CD14-positive monocyte (primary cell): ENCODE measurements at regions not wholly inside any gene's neighbourhood (a gene's known extent, or its start where the extent isn't known, plus 50 kb on each side); places are given as distances from the start of the nearest gene placed in this dataset.

ENCODE experiments used
- DNase-seq, 3 donors: peaks; one replicate each; pipeline ENCODE4 v3.0.0-alpha.2; 2011 to 2022
- H2AFZ ChIP-seq: 2 replicates; pipeline ENCODE4 v1.6.0; 2012; ENCODE audit warnings: mild to moderate bottlenecking, low read depth, low read length, inconsistent platforms; ENCODE audit not compliant: insufficient read depth, poor library complexity, severe bottlenecking
- H3K27ac ChIP-seq, 2 donors: 1 replicate in 1 of 2; 2 replicates in 1 of 2; pipeline ENCODE4 v1.5.1; 2012 to 2013; ENCODE audit warnings: low read length in 2 of 2, control low read depth in 1 of 2, inconsistent platforms in 1 of 2, low read depth in 1 of 2, mild to moderate bottlenecking in 1 of 2
- H3K27me3 ChIP-seq, 2 donors: one replicate each; pipeline versions ENCODE4 v1.6.0 to v1.6.1; 2011 to 2013; ENCODE audit warnings: low read length in 2 of 2; ENCODE audit not compliant: control insufficient read depth in 2 of 2, insufficient read depth in 2 of 2
- H3K36me3 ChIP-seq, 2 donors: replicated peaks in 1 of 2; 1 replicate in 1 of 2; 2 replicates in 1 of 2; pipeline versions ENCODE4 v1.5.1 to v1.6.1; 2012 to 2013; ENCODE audit warnings: low read length in 2 of 2, control low read depth in 1 of 2, inconsistent platforms in 1 of 2, mild to moderate bottlenecking in 1 of 2; ENCODE audit not compliant: insufficient read depth in 2 of 2, control insufficient read depth in 1 of 2
- H3K4me1 ChIP-seq, 2 donors: 1 replicate in 1 of 2; 2 replicates in 1 of 2; pipeline versions ENCODE4 v1.5.1 to v1.6.1; 2012 to 2013; ENCODE audit warnings: low read length in 2 of 2, control low read depth in 1 of 2, inconsistent platforms in 1 of 2, mild to moderate bottlenecking in 1 of 2, moderate library complexity in 1 of 2; ENCODE audit not compliant: insufficient read depth in 2 of 2, control insufficient read depth in 1 of 2
- H3K4me2 ChIP-seq: replicated peaks from 2 replicates; pipeline ENCODE3; 2012; ENCODE audit warnings: low read length, moderate library complexity, mild to moderate bottlenecking; ENCODE audit not compliant: poor library complexity, severe bottlenecking; ENCODE audit errors: extremely low read depth
- H3K4me3 ChIP-seq, 3 experiments: fragments of 200-600 bp in 1 of 3; sonication (generic) in 1 of 3; replicated peaks in 1 of 3; 1 replicate in 2 of 3; 2 replicates in 1 of 3; pipeline ENCODE4 v1.5.1; 2011 to 2013; ENCODE audit warnings: low read length in 3 of 3, mild to moderate bottlenecking in 3 of 3, control low read depth in 2 of 3, low read depth in 2 of 3, inconsistent platforms in 1 of 3, moderate library complexity in 1 of 3
- H3K79me2 ChIP-seq: 2 replicates; pipeline ENCODE4 v1.6.0; 2012; ENCODE audit warnings: mild to moderate bottlenecking, control low read depth, inconsistent platforms, low read length, moderate library complexity; ENCODE audit not compliant: insufficient read depth
- H3K9ac ChIP-seq: 2 replicates; pipeline ENCODE4 v1.6.0; 2017; ENCODE audit warnings: low read length, mild to moderate bottlenecking; ENCODE audit not compliant: insufficient read depth, poor library complexity, severe bottlenecking
- H3K9me3 ChIP-seq, 2 donors: replicated peaks in 1 of 2; 1 replicate in 1 of 2; 2 replicates in 1 of 2; pipeline versions ENCODE4 v1.5.1 to v1.6.1; 2012 to 2013; ENCODE audit warnings: low read length in 2 of 2, control low read depth in 1 of 2; ENCODE audit not compliant: control insufficient read depth in 1 of 2, insufficient read depth in 1 of 2
- H4K20me1 ChIP-seq: 2 replicates; pipeline ENCODE4 v1.6.0; 2012; ENCODE audit warnings: mild to moderate bottlenecking, low read length, control low read depth, moderate library complexity; ENCODE audit not compliant: insufficient read depth
- H3K27ac Mint-ChIP-seq, 7 donors: one replicate each; pipeline ENCODE4 v1.8.0; 2020; ENCODE audit warnings: mild to moderate bottlenecking in 7 of 7, mixed read lengths in 7 of 7, moderate library complexity in 6 of 7, inconsistent platforms in 2 of 7
- H3K27me3 Mint-ChIP-seq, 3 donors: one replicate each; pipeline ENCODE4 v1.8.0; 2021 to 2022; ENCODE audit warnings: low read depth in 3 of 3, mild to moderate bottlenecking in 3 of 3, mixed read lengths in 3 of 3, moderate library complexity in 3 of 3, inconsistent platforms in 1 of 3
- H3K36me3 Mint-ChIP-seq, 2 donors: one replicate each; pipeline ENCODE4 v1.8.0; 2020; ENCODE audit warnings: mixed read lengths in 2 of 2, inconsistent platforms in 1 of 2, mild to moderate bottlenecking in 1 of 2
- H3K4me1 Mint-ChIP-seq: one replicate; pipeline ENCODE4 v1.8.0; 2020; ENCODE audit warnings: mild to moderate bottlenecking, mixed read lengths
- H3K4me3 Mint-ChIP-seq, 2 donors: one replicate each; pipeline ENCODE4 v1.8.0; 2020; ENCODE audit warnings: mild to moderate bottlenecking in 2 of 2, mixed read lengths in 2 of 2, moderate library complexity in 1 of 2
- H3K9me3 Mint-ChIP-seq, 7 donors: one replicate each; pipeline ENCODE4 v1.8.0; 2020 to 2022; ENCODE audit warnings: mixed read lengths in 7 of 7, mild to moderate bottlenecking in 6 of 7, moderate library complexity in 6 of 7, inconsistent platforms in 2 of 7
- CTCF ChIP-seq: fragments of 200-600 bp; IDR thresholded peaks from one replicate; pipeline ENCODE4 v1.8.0; 2022; ENCODE audit warnings: antibody characterized with exemption, mild to moderate bottlenecking
- WGBS: methylation state at CpG from one replicate; pipeline ENCODE4 v1.1.5; 2013; ENCODE audit warnings: missing lambda C conversion rate; ENCODE audit not compliant: insufficient coverage; 5-methylcytosine and 5-hydroxymethylcytosine counted together
- intact Hi-C, 2 donors: fragments of 100-400 bp; cut with micrococcal nuclease; formaldehyde crosslinking; loops; one replicate each; pipeline versions ENCODE4 v1.15.0 to v1.15.1; 2023

- Histone ChIP-seq H3K4me1 (peaks cover 0 to 9% of the 10 kb centered on the region in 2 donors), H3K4me2 (no peak overlapping the region), H4K20me1 (no peaks in the 10 kb centered on the region), H3K9me3 (no peaks in the 10 kb centered on the region), H3K27ac (no peak overlapping the region), H3K79me2 (no peaks in the 10 kb centered on the region), H2AFZ (no peak overlapping the region), H3K36me3 (no peaks in the 10 kb centered on the region), H3K9ac (no peak overlapping the region), H3K27me3 (no peaks in the 10 kb centered on the region), H3K4me3 (no peak overlapping the region)
- WGBS = 80% methylated on average over 1 of the region's 3 CpGs
- peaks cover 3% of the 10 kb centered on the region for H3K4me1 Mint-ChIP-seq
- H3K4me3 Mint-ChIP-seq = no peak overlapping the region
- H3K27ac Mint-ChIP-seq = no peak overlapping the region
- peaks cover 0 to 2% (median 0%) of the 10 kb centered on the region in 3 donors for H3K27me3 Mint-ChIP-seq
- peaks cover 0 to 4% (median 2%) of the 10 kb centered on the region in 7 donors for H3K9me3 Mint-ChIP-seq
- no peaks in the 10 kb centered on the region for H3K36me3 Mint-ChIP-seq
- intact Hi-C loops = no loop called here
- TF ChIP-seq CTCF = no peak
- no peak for DNase-seq
Measured at GRCh38 chr12:75725521-75726111, 214.2 kb upstream of the KRR1 start.

GRCh38 chr12:75724928-75725312 lies 213.5 kb upstream of the KRR1 start:
- Histone ChIP-seq H3K4me2 (no peak overlapping the region), H3K36me3 (no peaks in the 10 kb centered on the region), H3K27me3 (no peaks in the 10 kb centered on the region), H4K20me1 (no peaks in the 10 kb centered on the region), H3K4me3 (no peak overlapping the region), H3K4me1 (peaks cover 0 to 9% of the 10 kb centered on the region in 2 donors), H3K9ac (no peak overlapping the region), H2AFZ (no peak overlapping the region), H3K27ac (no peak overlapping the region), H3K79me2 (no peaks in the 10 kb centered on the region), H3K9me3 (no peaks in the 10 kb centered on the region)
- Mint-ChIP-seq H3K4me1 (peaks cover 3% of the 10 kb centered on the region), H3K9me3 (peaks cover 0 to 4% (median 2%) of the 10 kb centered on the region in 7 donors), H3K27me3 (peaks cover 0 to 2% (median 0%) of the 10 kb centered on the region in 3 donors), H3K27ac (no peak overlapping the region), H3K4me3 (no peak overlapping the region), H3K36me3 (no peaks in the 10 kb centered on the region)
- no peak for DNase-seq
- TF ChIP-seq CTCF = no peak
- WGBS = 100% methylated on average over 3 of the region's 5 CpGs
- intact Hi-C loops = no loop called here
